Cardiac fibroblast (primary cell): ENCODE measurements at regions not wholly inside any gene's neighbourhood (a gene's known extent, or its start where the extent isn't known, plus 50 kb on each side); places are given as distances from the start of the nearest gene placed in this dataset.
A peak's percentile ranks its signal among the peaks of the same experiment; 100 is the strongest.

ENCODE experiments used
- DNase-seq, 2 donors: peaks; one replicate each; pipeline versions ENCODE4 v3.0.0 to v3.0.0-alpha.2; 2010; ENCODE audit warnings: low read depth in 2 of 2
- H3K4me3 ChIP-seq, 2 donors: replicated peaks in 1 of 2; 1 replicate in 1 of 2; 2 replicates in 1 of 2; pipeline ENCODE4 v1.5.1; 2011; ENCODE audit warnings: low read depth in 2 of 2, low read length in 2 of 2, mild to moderate bottlenecking in 2 of 2, moderate library complexity in 1 of 2
- CTCF ChIP-seq: IDR thresholded peaks from one replicate; pipeline ENCODE4 v1.5.1; 2011; ENCODE audit warnings: low read depth, mild to moderate bottlenecking, low read length, inconsistent platforms

DNA sequence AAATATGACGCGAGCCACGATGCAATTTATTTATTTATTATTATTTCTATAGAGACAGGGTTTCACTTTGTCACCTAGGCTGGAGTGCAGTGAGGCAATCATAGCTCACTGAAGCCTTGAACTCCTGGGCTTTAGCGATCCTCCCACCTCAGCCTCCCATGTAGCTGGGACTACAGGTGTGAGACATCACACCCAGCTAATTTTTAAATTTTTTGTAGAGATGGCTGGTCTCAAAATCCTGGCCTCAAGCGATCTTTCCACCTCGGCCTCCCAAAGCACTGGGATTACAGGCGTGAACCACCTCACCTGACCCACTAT lies 63.6 kb downstream of the IRF2BP2 start:
- DNase-seq = no peak
- no peak for TF ChIP-seq CTCF
- H3K4me3 ChIP-seq = no peak overlapping the region

DNA sequence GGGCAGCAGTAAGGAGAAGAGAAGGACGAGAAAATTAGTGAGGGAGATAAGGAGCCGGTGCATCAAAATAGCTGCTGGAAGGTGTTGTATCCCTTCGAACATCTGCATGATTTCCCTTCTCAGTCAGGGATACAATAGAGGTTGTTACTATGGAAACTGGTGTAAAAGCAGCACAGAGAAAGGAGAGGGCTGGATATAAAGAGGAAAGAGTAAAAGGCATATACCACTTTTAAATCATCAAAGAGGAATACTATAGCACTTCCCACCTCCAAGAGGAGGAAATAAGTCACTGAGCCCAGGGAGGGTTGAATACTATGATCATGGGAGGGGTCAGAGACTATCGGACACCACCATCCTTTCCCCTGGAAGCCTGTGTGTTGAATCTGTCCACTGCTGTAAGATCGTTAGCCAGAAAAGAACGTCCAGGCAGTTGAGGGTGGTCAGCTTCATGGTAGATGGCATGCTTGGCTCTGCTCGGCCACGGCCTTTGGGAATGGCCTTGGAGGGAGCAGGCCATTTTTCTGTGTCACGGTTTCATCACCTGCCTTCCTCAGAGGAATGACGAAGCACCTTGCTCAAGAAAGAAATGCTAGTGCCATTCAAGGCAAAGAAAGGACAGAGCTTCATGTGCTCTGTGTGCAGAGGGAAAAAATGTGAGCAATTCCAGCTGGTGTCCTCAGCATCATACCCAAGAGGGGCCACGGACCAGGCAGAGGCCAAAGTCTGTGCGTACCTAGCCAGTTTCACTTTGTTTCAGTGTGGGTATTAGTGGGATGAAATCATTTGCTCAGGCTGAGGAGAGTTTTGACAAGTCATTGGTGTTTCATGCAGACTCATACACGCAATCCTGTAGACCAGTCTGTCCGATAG lies 64.2 kb downstream of the IRF2BP2 start:
- TF ChIP-seq CTCF = no peak
- no peak overlapping the region for H3K4me3 ChIP-seq
- DNase-seq = peak in 1 of 2 donors; percentile 53

DNA sequence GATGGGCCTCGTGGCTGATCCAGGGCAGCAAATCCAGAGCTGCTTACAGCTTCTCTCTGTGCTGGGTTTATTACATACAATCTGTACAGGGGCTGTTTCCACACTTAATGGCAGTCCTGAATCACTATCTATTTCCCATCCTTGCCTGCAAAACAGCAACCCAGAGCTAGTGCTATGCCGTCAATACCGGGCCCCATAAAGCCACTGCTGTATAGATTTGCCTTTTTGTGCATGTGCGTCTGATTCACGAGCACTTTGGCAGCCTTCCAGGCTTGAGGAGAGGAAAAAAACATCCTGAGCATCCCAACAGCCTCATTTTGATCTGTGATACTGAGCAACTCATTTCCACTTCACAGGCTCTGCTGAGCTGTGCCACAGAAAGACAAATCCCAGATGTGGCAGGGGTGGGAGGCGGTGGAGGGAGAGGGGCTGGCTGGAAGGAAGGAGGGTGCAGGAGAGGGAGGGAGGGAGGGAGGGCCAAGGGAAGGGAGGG lies 65.2 kb upstream of the TARBP1 start:
- H3K4me3 ChIP-seq = no peak overlapping the region
- DNase-seq = peak; percentile 96 to 99
- TF ChIP-seq CTCF = no peak

DNA sequence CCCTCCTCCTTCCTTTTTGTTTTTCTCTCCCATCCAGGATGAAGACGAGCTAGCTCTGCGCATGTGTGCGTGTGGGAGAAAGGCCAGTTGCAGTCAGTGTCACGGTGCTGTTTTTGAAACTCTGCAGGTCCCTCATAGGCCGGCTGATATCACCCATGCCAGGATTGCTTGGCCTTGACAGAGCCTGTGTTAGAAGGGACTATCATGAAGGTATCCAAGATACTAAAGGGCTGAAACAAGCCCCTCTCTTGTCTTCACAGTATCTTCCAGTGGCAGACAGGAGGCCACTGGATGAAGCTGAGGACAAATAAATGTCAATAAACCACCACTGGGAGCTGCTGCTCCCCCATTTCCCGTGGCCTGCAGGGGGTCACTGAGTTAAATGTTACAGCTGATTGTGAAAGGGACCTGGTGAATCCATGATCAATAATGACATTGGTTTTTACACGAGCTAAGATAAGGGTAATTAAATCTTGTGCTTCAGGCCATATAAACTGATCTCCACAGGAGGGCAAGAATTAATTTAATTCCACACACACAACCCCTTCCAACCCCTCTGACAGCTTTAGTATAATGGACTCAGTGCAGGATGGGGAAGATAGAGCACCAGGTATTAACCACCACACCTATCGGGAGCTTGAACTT lies 64.6 kb upstream of the TARBP1 start:
- H3K4me3 ChIP-seq = no peak overlapping the region
- no peak for DNase-seq
- TF ChIP-seq CTCF = no peak

DNA sequence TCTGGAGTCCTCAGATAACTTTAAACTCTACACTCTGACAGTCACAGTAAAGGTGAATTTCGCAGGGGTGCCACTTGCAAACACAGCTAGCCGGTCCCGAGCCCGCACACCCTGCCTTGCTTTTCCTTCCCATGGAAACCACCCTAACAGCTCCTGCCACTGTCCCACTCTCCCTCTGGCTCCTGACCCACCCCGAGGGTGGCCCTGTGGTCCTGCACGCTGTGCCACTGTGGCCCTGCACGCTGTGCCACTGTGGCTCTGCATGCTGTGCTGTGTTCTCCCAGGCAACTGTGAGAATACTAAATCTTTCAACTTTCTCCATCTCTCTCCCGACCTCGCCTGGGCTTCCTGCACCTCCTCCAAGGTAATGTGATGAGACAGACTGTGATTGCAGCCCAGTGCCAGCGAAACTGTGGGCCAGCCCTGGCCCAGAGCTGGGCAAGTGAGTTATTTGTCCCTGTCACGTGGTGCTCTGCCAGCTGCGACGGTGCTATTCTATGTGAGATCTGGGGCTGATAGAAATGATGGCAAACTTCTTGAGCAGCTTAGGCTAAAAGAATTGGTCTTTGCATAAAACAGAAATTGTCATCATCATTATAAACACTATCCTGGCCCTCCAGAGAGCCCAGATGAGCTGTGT lies 63.4 kb upstream of the TARBP1 start:
- no peak overlapping the region for H3K4me3 ChIP-seq
- DNase-seq = no peak
- no peak for TF ChIP-seq CTCF

DNA sequence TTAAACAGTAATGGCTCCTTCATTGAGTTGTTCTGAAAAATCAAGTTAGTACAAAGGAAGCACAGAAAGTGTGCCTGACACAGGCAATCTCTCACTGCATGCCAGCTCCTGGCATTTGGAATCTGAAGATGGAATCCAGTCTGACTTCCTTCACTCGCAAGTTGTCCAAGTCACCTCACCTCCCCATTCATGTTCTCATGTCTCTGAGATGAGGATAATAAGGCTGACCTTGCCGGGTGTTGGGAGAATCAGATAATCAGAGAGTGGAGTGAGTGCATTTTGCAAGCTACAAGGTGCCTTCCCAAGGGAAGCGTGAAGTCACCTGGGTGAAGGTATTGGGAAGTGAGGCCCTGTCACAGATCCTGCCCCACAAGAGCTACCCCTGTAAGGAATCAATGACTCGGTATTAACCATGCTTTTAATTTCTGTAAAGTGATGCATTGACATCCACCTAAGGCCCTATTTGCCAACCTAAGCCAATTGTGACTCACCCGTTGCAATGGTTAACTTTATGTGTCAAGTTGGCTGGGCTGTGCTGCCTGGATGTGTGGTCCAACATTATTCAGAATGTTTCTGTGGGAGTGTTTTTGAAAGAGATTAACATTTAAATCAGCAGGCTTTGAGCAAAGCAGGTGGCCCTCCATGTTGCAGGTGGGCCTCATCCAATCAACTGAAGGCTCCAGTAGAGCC lies 62.5 kb upstream of the TARBP1 start:
- no peak overlapping the region for H3K4me3 ChIP-seq
- peak; percentile 52 to 63 for DNase-seq
- TF ChIP-seq CTCF = no peak
